Endothelial cell of umbilical vein (primary cell): ENCODE measurements at regions not wholly inside any gene's neighbourhood (a gene's known extent, or its start where the extent isn't known, plus 50 kb on each side); places are given as distances from the start of the nearest gene placed in this dataset.

Experiments
- BruUV-seq: library from RNA; stranded (reverse); fragments of 400-500 nt; replicated peaks from 2 replicates; lab custom pipeline; 2021; lab: Mats Ljungman, UMichigan
- CTCF ChIA-PET: fragments of 300-600, 350-600 bp; sonication (Branson Sonifier 250); formaldehyde crosslinking; loops from one replicate; lab custom pipeline; 2021; ENCODE audit warnings: antibody characterized with exemption, inconsistent platforms; lab: Charles Lee
- POLR2A ChIA-PET: fragments of 300-600, 350-600 bp; sonication (Branson Sonifier 250); formaldehyde crosslinking; loops from one replicate; lab custom pipeline; 2021; ENCODE audit warnings: antibody characterized with exemption, inconsistent platforms; lab: Charles Lee
- DNase-seq: peaks from one replicate; pipeline ENCODE4 v3.0.0-alpha.2; 2011; ENCODE audit warnings: low read depth, low spot score
- FAIRE-seq: peaks from 2 replicates; lab custom pipeline; 2011; peaks lifted over from hg19 to GRCh38; lab: Jason Lieb, UNC
- H2AFZ ChIP-seq: 2 replicates; pipeline ENCODE4 v1.6.0; 2012; ENCODE audit warnings: low read depth, low read length, control low read depth, inconsistent platforms
- H3K27ac ChIP-seq: 2 replicates; pipeline ENCODE4 v1.5.1; 2011; ENCODE audit warnings: low read depth, mild to moderate bottlenecking, control low read depth, low read length, moderate library complexity; ENCODE audit not compliant: insufficient read depth
- H3K27me3 ChIP-seq, 2 experiments: 2 replicates each; pipeline versions ENCODE4 v1.6.0 to v1.6.1; 2011; ENCODE audit warnings: low read length in 2 of 2, mixed read lengths in 1 of 2; ENCODE audit not compliant: control insufficient read depth in 2 of 2, insufficient read depth in 2 of 2
- H3K36me3 ChIP-seq, 2 experiments: 2 replicates in 1 of 2; 3 replicates in 1 of 2; pipeline ENCODE4 v1.5.1; 2011; ENCODE audit warnings: low read length in 2 of 2, mild to moderate bottlenecking in 1 of 2, moderate library complexity in 1 of 2; ENCODE audit not compliant: control insufficient read depth in 2 of 2, insufficient read depth in 2 of 2; ENCODE audit errors: extremely low read depth in 1 of 2
- H3K4me1 ChIP-seq: 3 replicates; pipeline ENCODE4 v1.5.1; 2011; ENCODE audit warnings: mild to moderate bottlenecking, low read length; ENCODE audit not compliant: control insufficient read depth, insufficient read depth; ENCODE audit errors: extremely low read depth
- H3K4me2 ChIP-seq: 2 replicates; pipeline ENCODE4 v1.6.1; 2011; ENCODE audit warnings: low read length, control low read depth, mixed read lengths; ENCODE audit not compliant: insufficient read depth
- H3K4me3 ChIP-seq, 3 experiments: fragments of 200-600 bp in 1 of 3; sonication (generic), shearing (Covaris generic) in 1 of 3; replicated peaks in 1 of 3; 2 replicates each; pipeline ENCODE4 v1.5.1; 2011 to 2016; ENCODE audit warnings: control low read depth in 3 of 3, low read length in 3 of 3, mild to moderate bottlenecking in 2 of 3, inconsistent platforms in 1 of 3, low read depth in 1 of 3, moderate library complexity in 1 of 3; ENCODE audit not compliant: insufficient read depth in 1 of 3
- H3K79me2 ChIP-seq: 2 replicates; pipeline ENCODE4 v1.6.0; 2012; ENCODE audit warnings: low read length, inconsistent platforms; ENCODE audit not compliant: control insufficient read depth, insufficient read depth
- H3K9ac ChIP-seq: replicated peaks from 2 replicates; pipeline ENCODE3; 2011; ENCODE audit warnings: low read length, control low read depth; ENCODE audit not compliant: insufficient read depth; ENCODE audit errors: extremely low read depth
- H3K9me1 ChIP-seq: replicated peaks from 3 replicates; pipeline ENCODE4 v1.6.0; 2011; ENCODE audit warnings: mild to moderate bottlenecking, low read length; ENCODE audit not compliant: control insufficient read depth, insufficient read depth; ENCODE audit errors: extremely low read depth
- H3K9me3 ChIP-seq: replicated peaks from 2 replicates; pipeline ENCODE4 v1.5.1; 2012; ENCODE audit warnings: low read length, inconsistent platforms; ENCODE audit not compliant: control insufficient read depth, insufficient read depth
- H4K20me1 ChIP-seq: replicated peaks from 2 replicates; pipeline ENCODE3; 2011; ENCODE audit warnings: mild to moderate bottlenecking, low read length; ENCODE audit not compliant: control insufficient read depth, insufficient read depth; ENCODE audit errors: extremely low read depth
- EZH2 ChIP-seq: IDR thresholded peaks from 2 replicates; pipeline ENCODE4 v1.6.1; 2012; ENCODE audit warnings: borderline replicate concordance, low read depth, mild to moderate bottlenecking, moderate library complexity, low read length, inconsistent platforms; ENCODE audit not compliant: severe bottlenecking
- FOS ChIP-seq: IDR thresholded peaks from 2 replicates; pipeline ENCODE4 v1.6.1; 2011; ENCODE audit warnings: mild to moderate bottlenecking, low read length, moderate library complexity, borderline replicate concordance; ENCODE audit not compliant: insufficient read depth
- GATA2 ChIP-seq: IDR thresholded peaks from 2 replicates; pipeline ENCODE4 v1.7.0; 2011; ENCODE audit warnings: low read depth, mild to moderate bottlenecking, moderate library complexity, mixed read lengths, low read length; ENCODE audit not compliant: insufficient read length, insufficient read depth
- JUN ChIP-seq: IDR thresholded peaks from 2 replicates; pipeline ENCODE4 v1.6.1; 2011; ENCODE audit warnings: borderline replicate concordance, low read depth; ENCODE audit not compliant: insufficient read length, insufficient read depth
- MAX ChIP-seq: IDR thresholded peaks from 2 replicates; pipeline ENCODE4 v1.6.1; 2011; ENCODE audit not compliant: insufficient read depth, insufficient read length
- MYC ChIP-seq: IDR thresholded peaks from one replicate; pipeline ENCODE4 v1.6.1; 2011; ENCODE audit warnings: mild to moderate bottlenecking, low read depth, low read length
- POLR2A ChIP-seq: IDR thresholded peaks from 2 replicates; pipeline ENCODE4 v1.6.1; 2012; ENCODE audit warnings: low read depth, mild to moderate bottlenecking, control low read depth, low read length
- POLR2AphosphoS5 ChIP-seq: IDR thresholded peaks from 2 replicates; pipeline ENCODE4 v1.6.1; 2012; ENCODE audit warnings: low read depth, mild to moderate bottlenecking, control low read depth, low read length, moderate library complexity; ENCODE audit not compliant: insufficient read depth
- dilution Hi-C: fragments of 300-500 bp; cut with MboI; formaldehyde crosslinking; loops from one replicate; pipeline ENCODE4 v1.15.0; 2019; ENCODE audit warnings: low sequenced_read_pairs; ENCODE audit not compliant: extremely low pct_ligation_motif_present
- intact Hi-C: fragments of 100-400 bp; cut with micrococcal nuclease; formaldehyde crosslinking; loops from one replicate; pipeline ENCODE4 v1.10.0; 2022
- TF ChIP-seq, protein P1 (sequence below), 2 donors: IDR thresholded peaks; 1 replicate in 1 of 2; 2 replicates in 1 of 2; pipeline ENCODE4 v1.5.1; 2011; ENCODE audit warnings: low read length in 2 of 2, mild to moderate bottlenecking in 2 of 2, moderate library complexity in 2 of 2, control low read depth in 1 of 2, inconsistent platforms in 1 of 2, low read depth in 1 of 2; ENCODE audit not compliant: insufficient read depth in 1 of 2; ENCODE audit errors: extremely low read depth in 1 of 2

DNA sequence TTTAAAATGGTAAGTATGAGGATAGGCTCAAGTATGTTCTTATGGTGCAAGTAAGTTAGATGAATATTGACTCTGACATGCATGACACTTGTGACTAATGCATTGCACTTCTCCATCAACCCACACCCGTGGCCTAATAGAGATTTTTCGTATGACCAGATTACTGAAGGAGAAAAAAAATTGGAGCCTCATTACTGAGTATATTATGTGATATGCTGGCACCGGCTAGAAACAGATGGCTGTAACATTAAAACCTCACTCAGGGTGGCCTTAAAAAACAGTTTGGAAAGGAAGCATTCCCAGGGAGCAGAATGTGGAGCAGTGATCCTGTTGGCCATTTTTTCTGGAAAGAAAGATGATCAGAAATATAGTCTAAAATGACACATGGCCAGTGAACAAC lies 766.4 kb downstream of the PRELID2 start:
- Histone ChIP-seq H3K4me2 (no peak overlapping the region), H3K27ac (no peak overlapping the region), H3K9ac (no peak overlapping the region), H4K20me1 (no peaks in the 10 kb centered on the region), H3K9me1 (no peaks in the 10 kb centered on the region), H3K36me3 (no peaks in the 10 kb centered on the region), H3K4me3 (no peak overlapping the region), H3K79me2 (no peaks in the 10 kb centered on the region), H3K27me3 (no peaks in the 10 kb centered on the region), H2AFZ (no peak overlapping the region), H3K4me1 (no peaks in the 10 kb centered on the region), H3K9me3 (no peaks in the 10 kb centered on the region)
- no TSS peak for BruUV-seq
- CTCF ChIA-PET: no interaction called here
- dilution Hi-C loops: no loop called here
- no peak for DNase-seq
- TF ChIP-seq GATA2 (no peak), FOS (no peak), POLR2A (no peak), EZH2 (no peak), MAX (no peak), POLR2AphosphoS5 (no peak), JUN (no peak), MYC (no peak)
- TF ChIP-seq, protein P1, sequence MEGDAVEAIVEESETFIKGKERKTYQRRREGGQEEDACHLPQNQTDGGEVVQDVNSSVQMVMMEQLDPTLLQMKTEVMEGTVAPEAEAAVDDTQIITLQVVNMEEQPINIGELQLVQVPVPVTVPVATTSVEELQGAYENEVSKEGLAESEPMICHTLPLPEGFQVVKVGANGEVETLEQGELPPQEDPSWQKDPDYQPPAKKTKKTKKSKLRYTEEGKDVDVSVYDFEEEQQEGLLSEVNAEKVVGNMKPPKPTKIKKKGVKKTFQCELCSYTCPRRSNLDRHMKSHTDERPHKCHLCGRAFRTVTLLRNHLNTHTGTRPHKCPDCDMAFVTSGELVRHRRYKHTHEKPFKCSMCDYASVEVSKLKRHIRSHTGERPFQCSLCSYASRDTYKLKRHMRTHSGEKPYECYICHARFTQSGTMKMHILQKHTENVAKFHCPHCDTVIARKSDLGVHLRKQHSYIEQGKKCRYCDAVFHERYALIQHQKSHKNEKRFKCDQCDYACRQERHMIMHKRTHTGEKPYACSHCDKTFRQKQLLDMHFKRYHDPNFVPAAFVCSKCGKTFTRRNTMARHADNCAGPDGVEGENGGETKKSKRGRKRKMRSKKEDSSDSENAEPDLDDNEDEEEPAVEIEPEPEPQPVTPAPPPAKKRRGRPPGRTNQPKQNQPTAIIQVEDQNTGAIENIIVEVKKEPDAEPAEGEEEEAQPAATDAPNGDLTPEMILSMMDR (IDR thresholded peaks at IDR 0.05; ENCODE audit: extremely low read depth in 1 of 2, insufficient read depth in 1 of 2, low read depth in 1 of 2, low read length in 2 of 2): no peak
- POLR2A ChIA-PET: no interaction called here
- intact Hi-C loops: no loop called here
- no peak for FAIRE-seq
